ENCODE measurements at regions not wholly inside any gene's neighbourhood (a gene's known extent, or its start where the extent isn't known, plus 50 kb on each side); places are given as distances from the start of the nearest gene placed in this dataset.

DNA sequence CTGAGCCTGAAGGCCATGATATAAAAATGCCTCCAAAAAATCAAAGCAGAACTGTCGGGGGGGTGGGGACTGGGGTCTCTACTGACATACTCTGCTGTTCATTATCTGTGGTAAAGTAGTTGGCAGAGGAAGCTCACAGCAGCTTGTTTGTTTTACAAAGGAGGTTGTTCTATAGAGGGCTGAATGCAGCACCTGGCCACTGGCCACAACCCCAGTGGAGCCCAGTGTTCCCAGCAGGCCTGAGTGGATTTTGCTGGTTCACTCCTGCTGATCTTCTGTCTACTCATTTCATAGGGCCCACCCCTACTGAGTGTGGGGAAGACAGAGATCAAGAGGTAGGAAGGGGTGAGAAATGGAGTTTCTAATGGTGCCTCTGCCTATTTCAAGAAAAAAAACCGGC is 125.5 kb downstream of the DIPK2A start:
- Mint-ChIP-seq H3K27me3 (peaks cover 7 to 10% of the 10 kb centered on the region in 2 donors), H3K4me3 (no peak overlapping the region), H3K36me3 (ENCODE audit: insufficient read depth) (no peaks in the 10 kb centered on the region), H3K27ac (no peak overlapping the region), H3K4me1 (ENCODE audit: low read depth in 2 of 2) (no peaks in the 10 kb centered on the region), H3K9me3 (no peaks in the 10 kb centered on the region)
- DNase-seq (no peak), ATAC-seq (replicated peaks) (no peak)

DNA sequence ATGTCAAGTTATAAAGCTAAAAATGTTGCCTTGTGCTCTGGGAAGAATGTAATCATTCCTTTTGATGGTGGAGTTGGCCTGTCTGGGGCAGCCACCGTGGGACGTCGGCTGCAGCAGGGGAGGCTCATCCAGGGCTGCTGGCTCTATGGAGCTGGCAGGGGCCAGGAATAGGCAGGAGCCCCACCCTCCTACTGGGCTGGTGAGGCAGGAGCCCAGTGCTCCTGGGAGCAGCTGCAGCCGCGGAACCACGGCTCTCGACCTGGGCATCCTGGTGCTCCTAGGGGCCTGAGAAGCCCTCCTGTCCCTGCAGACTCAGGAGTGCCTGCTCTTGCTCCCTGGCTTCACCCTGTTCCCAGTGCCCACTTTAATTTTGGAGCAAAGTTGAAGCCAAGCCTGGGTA is 127.1 kb downstream of the DIPK2A start:
- no peaks in the 10 kb centered on the region for H3K9me3 Mint-ChIP-seq
- no peak for DNase-seq
- peaks cover 7 to 10% of the 10 kb centered on the region in 2 donors for H3K27me3 Mint-ChIP-seq
- no peak overlapping the region for H3K27ac Mint-ChIP-seq
- H3K4me3 Mint-ChIP-seq, result no peak overlapping the region
- ATAC-seq (replicated peaks), result no peak
- no peaks in the 10 kb centered on the region for H3K4me1 Mint-ChIP-seq (ENCODE audit: low read depth in 2 of 2)
- no peaks in the 10 kb centered on the region for H3K36me3 Mint-ChIP-seq (ENCODE audit: insufficient read depth)

DNA sequence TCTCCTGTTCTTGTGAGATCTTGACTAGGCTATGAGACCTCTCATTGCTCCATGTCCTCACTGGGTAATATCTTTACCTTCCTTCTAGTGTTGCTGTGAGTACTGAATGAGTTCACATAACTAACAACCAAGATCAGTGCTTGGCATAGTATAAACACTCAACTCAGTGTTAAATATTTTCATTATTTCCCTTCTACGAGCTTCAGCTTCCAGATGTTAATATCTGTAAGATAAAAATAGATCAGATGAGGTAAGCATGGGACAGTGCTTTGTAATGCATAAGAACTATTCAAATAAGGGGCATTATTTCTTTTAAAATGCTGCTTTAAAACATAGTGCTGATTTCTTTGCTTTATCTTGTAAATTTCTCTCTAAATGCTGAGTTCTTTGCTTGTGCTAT is 130.8 kb downstream of the DIPK2A start:
- no peak for ATAC-seq (replicated peaks)

DNA sequence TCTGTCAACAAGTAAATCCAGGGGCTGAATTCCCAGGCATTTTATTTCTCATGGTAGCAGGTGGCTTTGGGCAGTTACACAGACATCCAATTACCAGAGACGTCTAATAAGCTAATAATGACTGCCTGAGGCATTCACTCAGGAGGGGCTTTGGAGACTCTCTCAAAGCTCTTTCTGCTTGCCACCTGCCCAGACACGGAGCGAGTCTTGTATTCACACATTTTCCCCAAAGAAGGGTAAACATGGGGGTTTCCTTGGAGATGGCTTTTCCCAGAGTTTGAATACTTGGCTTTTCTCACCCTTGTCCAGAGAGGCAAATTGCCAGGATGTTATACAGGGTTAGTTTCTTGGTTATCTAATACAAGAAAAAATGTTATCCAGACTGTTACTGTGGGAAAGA is 132.6 kb downstream of the DIPK2A start:
- DNase-seq (no peak), ATAC-seq (replicated peaks) (no peak)
- Mint-ChIP-seq H3K4me1 (ENCODE audit: low read depth in 2 of 2) (no peaks in the 10 kb centered on the region), H3K27ac (no peak overlapping the region), H3K36me3 (ENCODE audit: insufficient read depth) (no peaks in the 10 kb centered on the region), H3K4me3 (no peak overlapping the region), H3K9me3 (no peaks in the 10 kb centered on the region), H3K27me3 (no peaks in the 10 kb centered on the region)

More for the DNA sequence above, 130.8 kb downstream of the DIPK2A start:
- H3K4me1 Mint-ChIP-seq (ENCODE audit: low read depth in 2 of 2), result no peaks in the 10 kb centered on the region
- no peaks in the 10 kb centered on the region for H3K36me3 Mint-ChIP-seq (ENCODE audit: insufficient read depth)
- DNase-seq, result no peak
- H3K4me3 Mint-ChIP-seq, result no peak overlapping the region
- no peaks in the 10 kb centered on the region for H3K27me3 Mint-ChIP-seq
- no peak overlapping the region for H3K27ac Mint-ChIP-seq
- H3K9me3 Mint-ChIP-seq, result no peaks in the 10 kb centered on the region

DNA sequence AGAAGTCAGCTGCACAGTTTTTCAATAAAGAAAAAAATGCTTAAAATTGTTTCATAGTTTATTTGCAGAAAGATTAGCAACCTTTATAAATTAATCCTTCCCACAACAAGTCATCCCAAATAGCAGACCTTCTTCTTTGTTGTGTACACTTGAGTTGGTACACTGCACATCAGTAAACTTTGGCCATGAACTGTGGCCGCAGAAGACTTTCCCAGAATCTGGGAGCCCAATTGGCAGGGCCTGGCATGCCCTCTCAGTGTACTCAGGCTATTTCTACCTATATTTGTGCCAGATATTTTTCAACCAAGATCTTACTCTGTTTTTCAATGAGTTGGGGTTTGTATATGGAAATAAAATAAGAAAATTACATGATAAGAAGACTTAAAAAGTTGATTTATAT is 133.1 kb downstream of the DIPK2A start:
- ATAC-seq (replicated peaks), result no peak
- Mint-ChIP-seq H3K4me3 (no peak overlapping the region), H3K9me3 (no peaks in the 10 kb centered on the region), H3K36me3 (ENCODE audit: insufficient read depth) (no peaks in the 10 kb centered on the region), H3K27me3 (no peaks in the 10 kb centered on the region), H3K27ac (no peak overlapping the region), H3K4me1 (ENCODE audit: low read depth in 2 of 2) (peaks cover 1 to 2% of the 10 kb centered on the region in 2 donors)
- DNase-seq, result no peak

DNA sequence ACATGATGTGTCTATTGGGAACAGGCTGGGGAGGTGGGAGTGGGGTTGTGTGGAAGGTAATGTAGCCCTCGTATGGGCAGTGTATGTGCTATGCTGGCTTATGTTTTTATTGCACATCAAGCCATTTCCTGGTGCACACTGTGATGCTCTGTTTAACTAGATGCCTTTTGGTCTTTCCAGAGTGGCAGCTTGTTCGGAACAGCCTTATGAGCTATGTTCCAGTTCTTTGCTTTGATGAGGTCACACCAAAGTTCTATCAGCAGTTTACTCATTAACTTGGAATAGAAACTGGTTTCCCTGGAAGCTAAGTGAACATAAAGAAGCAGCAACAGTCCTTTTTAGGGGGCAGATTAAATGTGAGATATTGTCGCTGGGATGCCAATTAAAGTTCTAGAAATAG is 133.9 kb downstream of the DIPK2A start:
- Mint-ChIP-seq H3K4me1 (ENCODE audit: low read depth in 2 of 2) (peaks cover 7 to 10% of the 10 kb centered on the region in 2 donors), H3K9me3 (no peaks in the 10 kb centered on the region)

DNA sequence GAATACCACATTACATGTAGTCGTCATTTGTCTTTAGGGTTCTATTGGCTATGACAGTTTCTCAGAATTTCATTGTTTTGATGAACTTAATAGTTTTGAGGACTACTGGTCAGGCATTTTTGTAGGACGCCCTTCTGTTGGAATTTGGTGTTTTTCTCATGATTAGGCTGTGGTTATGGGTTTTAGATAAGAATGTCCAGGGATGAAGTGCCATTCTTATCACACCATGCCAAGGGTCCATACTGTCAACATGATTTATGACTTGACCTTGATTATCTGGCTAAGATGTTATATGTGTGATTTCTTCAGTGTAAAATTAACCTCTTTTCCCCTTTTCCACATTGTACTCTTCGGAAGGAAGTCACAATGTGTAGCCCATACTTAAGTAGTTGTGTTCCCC is 135.3 kb downstream of the DIPK2A start:
- Mint-ChIP-seq H3K27ac (no peak overlapping the region), H3K27me3 (no peaks in the 10 kb centered on the region), H3K36me3 (ENCODE audit: insufficient read depth) (no peaks in the 10 kb centered on the region), H3K4me3 (no peak overlapping the region), H3K4me1 (ENCODE audit: low read depth in 2 of 2) (peaks cover 7 to 10% of the 10 kb centered on the region in 2 donors), H3K9me3 (no peaks in the 10 kb centered on the region)
- ATAC-seq (replicated peaks) (no peak), DNase-seq (no peak)

More for the DNA sequence above, 133.9 kb downstream of the DIPK2A start:
- Mint-ChIP-seq H3K27me3 (no peaks in the 10 kb centered on the region), H3K36me3 (ENCODE audit: insufficient read depth) (no peaks in the 10 kb centered on the region), H3K4me3 (no peak overlapping the region), H3K27ac (no peak overlapping the region)
- ATAC-seq (replicated peaks) (no peak), DNase-seq (no peak)

DNA sequence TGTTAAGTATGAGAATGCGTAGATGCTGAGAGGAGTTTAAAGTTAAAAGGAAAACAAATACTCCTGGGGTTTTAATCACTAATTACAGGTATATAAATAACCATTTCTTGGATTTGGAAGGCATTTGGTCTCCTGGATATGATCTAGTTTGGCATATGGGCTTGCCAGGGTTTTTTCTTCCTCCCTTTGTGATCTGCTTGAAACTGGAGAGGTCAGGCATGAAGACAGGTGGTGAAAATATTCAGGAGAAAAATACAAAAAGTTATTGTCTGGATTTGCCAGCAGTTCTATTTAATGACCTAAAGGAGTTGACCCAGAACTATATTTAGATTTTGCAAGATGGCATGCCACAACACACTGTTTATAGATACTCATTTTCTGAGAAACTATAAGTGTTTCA is 136.3 kb downstream of the DIPK2A start:
- Mint-ChIP-seq H3K27me3 (no peaks in the 10 kb centered on the region), H3K4me1 (ENCODE audit: low read depth in 2 of 2) (peaks cover 7 to 10% of the 10 kb centered on the region in 2 donors), H3K9me3 (no peaks in the 10 kb centered on the region), H3K4me3 (no peak overlapping the region), H3K36me3 (ENCODE audit: insufficient read depth) (no peaks in the 10 kb centered on the region), H3K27ac (no peak overlapping the region)
- ATAC-seq (replicated peaks) (no peak), DNase-seq (no peak)

DNA sequence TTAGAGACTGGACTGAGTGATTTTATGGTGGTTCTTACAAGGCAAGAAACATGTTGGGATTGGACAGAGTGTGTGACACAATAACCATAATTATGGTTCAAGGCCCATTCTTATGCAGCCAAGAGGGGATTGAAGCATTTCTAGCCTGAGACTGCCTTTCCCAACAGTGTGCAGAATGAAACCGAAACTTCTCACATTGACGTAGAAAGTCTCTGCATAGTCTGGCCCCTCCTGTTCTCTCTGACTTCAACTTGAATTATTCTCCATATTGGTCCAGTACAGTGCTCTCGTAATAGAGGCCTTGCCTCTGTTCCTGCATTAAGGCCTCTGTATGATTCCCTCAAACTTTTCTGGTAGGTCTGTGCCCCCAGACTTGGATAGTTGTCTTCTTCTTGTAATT is 138.3 kb downstream of the DIPK2A start:
- ATAC-seq (replicated peaks) (peak; percentile 84), DNase-seq (peak in 1 of 3 experiments; percentile 7)
- Mint-ChIP-seq H3K27ac (peak overlapping the region; percentile 64 to 85), H3K4me3 (peak overlapping the region; percentile 17 to 73), H3K36me3 (ENCODE audit: insufficient read depth) (no peaks in the 10 kb centered on the region), H3K4me1 (ENCODE audit: low read depth in 2 of 2) (peaks cover 7 to 10% of the 10 kb centered on the region in 2 donors), H3K9me3 (no peaks in the 10 kb centered on the region), H3K27me3 (no peaks in the 10 kb centered on the region)

DNA sequence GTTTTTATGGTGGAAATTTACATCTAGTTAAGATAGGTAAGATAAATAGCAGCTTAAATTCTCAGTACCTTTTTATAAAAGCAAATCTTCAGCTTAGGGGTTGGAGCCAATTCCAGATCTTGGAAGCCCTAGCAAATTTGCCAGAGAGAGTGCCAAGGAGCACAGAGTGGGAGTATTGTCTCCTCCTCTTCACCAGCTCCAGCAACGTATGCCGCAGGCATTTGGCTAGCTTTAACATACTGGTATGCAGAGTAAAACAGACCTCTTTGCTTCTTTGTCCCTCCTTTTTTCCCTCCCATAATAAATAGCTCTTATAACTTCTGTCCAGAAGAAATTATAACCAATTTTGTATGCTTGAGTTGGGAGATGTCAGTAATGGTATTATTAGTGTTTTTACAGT is 140.4 kb downstream of the DIPK2A start:
- DNase-seq (no peak), ATAC-seq (replicated peaks) (no peak)
- no peaks in the 10 kb centered on the region for H3K36me3 Mint-ChIP-seq (ENCODE audit: insufficient read depth)
- H3K4me3 Mint-ChIP-seq, result no peak overlapping the region
- H3K4me1 Mint-ChIP-seq (ENCODE audit: low read depth in 2 of 2), result peaks cover 7 to 10% of the 10 kb centered on the region in 2 donors
- no peaks in the 10 kb centered on the region for H3K27me3 Mint-ChIP-seq
- H3K27ac Mint-ChIP-seq, result no peak overlapping the region
- H3K9me3 Mint-ChIP-seq, result no peaks in the 10 kb centered on the region

DNA sequence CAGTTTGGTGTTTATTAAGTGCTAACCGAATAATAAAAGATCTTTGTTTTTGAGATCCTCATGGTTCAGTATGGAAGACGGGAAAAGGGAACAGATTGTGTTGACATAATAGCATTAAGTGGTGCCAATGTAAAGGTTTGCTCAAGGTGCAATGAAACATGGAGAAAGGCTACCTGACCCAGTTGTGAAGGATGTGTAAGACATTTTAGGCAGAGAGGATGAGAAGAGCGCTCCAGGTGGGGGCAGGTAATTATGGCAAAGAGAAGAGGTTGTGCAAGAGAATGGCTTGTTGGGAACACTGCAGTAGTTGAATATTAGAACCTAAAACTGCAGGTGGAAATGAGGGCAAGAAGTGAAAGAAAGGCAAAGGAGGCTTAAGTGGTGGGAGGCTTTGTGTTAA is 140.8 kb downstream of the DIPK2A start:
- H3K27me3 Mint-ChIP-seq, result no peaks in the 10 kb centered on the region
- H3K4me1 Mint-ChIP-seq (ENCODE audit: low read depth in 2 of 2), result peaks cover 7 to 10% of the 10 kb centered on the region in 2 donors
- ATAC-seq (replicated peaks), result no peak
- H3K4me3 Mint-ChIP-seq, result no peak overlapping the region
- H3K9me3 Mint-ChIP-seq, result no peaks in the 10 kb centered on the region
- DNase-seq, result no peak
- no peaks in the 10 kb centered on the region for H3K36me3 Mint-ChIP-seq (ENCODE audit: insufficient read depth)
- H3K27ac Mint-ChIP-seq, result no peak overlapping the region

DNA sequence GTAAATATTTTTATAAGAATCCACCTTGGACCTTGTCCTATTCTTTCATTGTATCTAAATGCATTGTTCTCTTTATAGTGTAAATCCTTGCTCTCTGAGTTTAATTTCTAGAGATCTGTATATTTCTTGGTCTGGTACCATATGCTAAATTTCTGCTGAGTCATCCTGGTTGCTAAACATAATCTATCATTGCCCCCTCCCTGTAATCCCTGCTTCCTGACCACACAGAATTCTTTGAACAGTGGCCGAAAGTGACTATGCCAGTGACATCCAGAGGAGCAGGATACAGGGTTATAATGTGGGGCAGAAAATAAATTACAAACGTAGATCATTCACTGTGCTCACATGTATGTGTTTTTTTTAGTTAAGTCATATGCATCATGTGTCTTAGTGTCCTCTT is 143.1 kb downstream of the DIPK2A start:
- Mint-ChIP-seq H3K27me3 (no peaks in the 10 kb centered on the region), H3K9me3 (no peaks in the 10 kb centered on the region), H3K4me1 (ENCODE audit: low read depth in 2 of 2) (peaks cover 5 to 8% of the 10 kb centered on the region in 2 donors), H3K4me3 (no peak overlapping the region), H3K36me3 (ENCODE audit: insufficient read depth) (no peaks in the 10 kb centered on the region), H3K27ac (no peak overlapping the region)
- DNase-seq, result no peak
- ATAC-seq (replicated peaks), result no peak

DNA sequence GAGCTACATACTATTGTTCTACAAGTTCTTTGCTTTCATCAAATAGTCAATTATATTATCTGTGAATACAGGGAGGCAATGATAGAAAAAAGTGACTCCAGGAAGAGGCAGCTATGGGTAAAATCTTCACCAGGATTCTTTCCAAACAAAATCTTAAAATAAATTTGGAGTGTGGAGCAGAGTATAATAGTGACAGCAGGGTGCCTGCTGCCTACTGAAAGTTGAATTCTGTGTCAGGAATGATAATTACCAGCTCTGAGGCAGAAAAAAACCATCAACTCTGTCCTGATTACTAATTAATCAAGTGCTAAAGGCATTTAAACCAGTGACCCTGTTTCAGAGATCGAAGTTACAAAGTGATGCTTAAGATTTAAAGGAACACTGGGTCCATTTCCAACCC is 148.0 kb downstream of the DIPK2A start:
- Mint-ChIP-seq H3K27ac (no peak overlapping the region), H3K4me1 (ENCODE audit: low read depth in 2 of 2) (no peaks in the 10 kb centered on the region), H3K36me3 (ENCODE audit: insufficient read depth) (no peaks in the 10 kb centered on the region), H3K27me3 (no peaks in the 10 kb centered on the region), H3K9me3 (no peaks in the 10 kb centered on the region), H3K4me3 (no peak overlapping the region)
- ATAC-seq (replicated peaks), result no peak
- no peak for DNase-seq

DNA sequence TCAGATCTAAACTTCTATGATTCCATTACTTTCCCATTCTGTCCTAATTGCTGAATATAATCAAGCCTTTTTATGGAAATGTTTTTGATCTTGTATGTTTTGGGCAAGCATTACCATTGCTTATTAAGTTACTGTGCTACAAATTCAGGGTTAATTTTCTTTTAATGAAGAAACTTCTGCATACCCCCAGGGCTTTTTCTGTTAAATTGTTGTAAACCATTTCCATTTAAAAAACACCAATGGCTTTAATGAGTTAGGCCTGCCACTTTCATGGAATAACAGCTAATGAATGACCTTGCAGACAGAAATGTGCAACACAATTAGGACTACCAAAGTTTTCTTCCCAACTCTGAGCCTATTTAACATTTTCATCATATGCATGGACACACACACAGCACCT is 150.0 kb downstream of the DIPK2A start:
- DNase-seq (no peak), ATAC-seq (replicated peaks) (no peak)
- Mint-ChIP-seq H3K27me3 (no peaks in the 10 kb centered on the region), H3K4me3 (no peak overlapping the region), H3K9me3 (no peaks in the 10 kb centered on the region), H3K36me3 (ENCODE audit: insufficient read depth) (no peaks in the 10 kb centered on the region), H3K27ac (no peak overlapping the region), H3K4me1 (ENCODE audit: low read depth in 2 of 2) (no peaks in the 10 kb centered on the region)

DNA sequence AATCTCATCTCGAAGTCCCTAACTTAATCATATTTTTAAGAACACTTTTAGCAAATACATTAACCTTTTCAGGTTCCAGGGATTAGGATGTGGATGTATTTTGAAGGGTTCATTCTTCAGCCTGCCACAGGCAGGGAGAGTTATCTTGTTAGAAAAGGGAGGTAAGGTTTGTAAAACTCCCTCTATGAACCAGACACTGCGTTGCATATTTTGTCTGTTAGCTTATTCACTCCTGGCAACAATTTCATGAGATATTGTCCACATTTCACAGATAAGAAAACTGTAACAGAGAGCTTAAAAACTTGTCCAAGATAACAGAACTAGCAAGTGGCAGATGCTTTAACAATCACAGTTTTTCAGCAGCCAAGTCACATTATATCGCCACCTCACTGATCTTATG is 155.4 kb downstream of the DIPK2A start:
- H3K4me1 Mint-ChIP-seq (ENCODE audit: low read depth in 2 of 2), result peaks cover 4 to 14% of the 10 kb centered on the region in 2 donors
- no peak for ATAC-seq (replicated peaks)

More for the DNA sequence above, 155.4 kb downstream of the DIPK2A start:
- DNase-seq, result no peak
- Mint-ChIP-seq H3K9me3 (no peaks in the 10 kb centered on the region), H3K27me3 (no peaks in the 10 kb centered on the region), H3K4me3 (no peak overlapping the region), H3K36me3 (ENCODE audit: insufficient read depth) (no peaks in the 10 kb centered on the region), H3K27ac (peak overlapping the region in 1 of 2 donors; percentile 95)
